Vagina (tissue), 2 donors: ENCODE measurements at regions not wholly inside any gene's neighbourhood (a gene's known extent, or its start where the extent isn't known, plus 50 kb on each side); places are given as distances from the start of the nearest gene placed in this dataset.

ENCODE experiments used
- DNase-seq, 2 donors: peaks; one replicate each; pipeline ENCODE4 v3.0.0-alpha.2; 2017; ENCODE audit errors: extremely low spot score in 2 of 2
- H3K27ac ChIP-seq: fragments of 200-600 bp; sonication (generic); one replicate; pipeline ENCODE4 v1.5.1; 2019
- H3K27me3 ChIP-seq: fragments of 200-600 bp; sonication (generic); one replicate; pipeline ENCODE4 v1.5.1; 2019
- H3K36me3 ChIP-seq, 2 donors: fragments of 200-600 bp; sonication (generic); one replicate each; pipeline ENCODE4 v1.5.1; 2017 to 2019
- H3K4me1 ChIP-seq: fragments of 200-600 bp; sonication (generic); one replicate; pipeline ENCODE4 v1.5.1; 2019
- H3K4me3 ChIP-seq, 2 donors: fragments of 200-600 bp; sonication (generic); 1 replicate in 1 of 2; 2 replicates in 1 of 2; pipeline ENCODE4 v1.5.1; 2016 to 2019
- H3K9me3 ChIP-seq: fragments of 200-600 bp; sonication (generic); one replicate; pipeline ENCODE4 v1.5.1; 2019
- CTCF ChIP-seq, 3 experiments: fragments of 450-650 bp in 2 of 3; fragments of 200-600 bp in 1 of 3; sonication (generic) in 1 of 3; IDR thresholded peaks; one replicate each; pipeline ENCODE4 v1.5.1; 2017 to 2019; ENCODE audit warnings: antibody characterized with exemption in 3 of 3, mild to moderate bottlenecking in 2 of 3, moderate library complexity in 2 of 3
- POLR2A ChIP-seq, 2 donors: fragments of 450-650 bp; IDR thresholded peaks; one replicate each; pipeline ENCODE4 v1.6.1; 2017; ENCODE audit warnings: antibody characterized with exemption in 2 of 2, mild to moderate bottlenecking in 2 of 2, moderate library complexity in 2 of 2
- POLR2AphosphoS5 ChIP-seq, 2 donors: sonication (generic); formaldehyde crosslinking; IDR thresholded peaks; one replicate each; pipeline ENCODE4 v1.9.0; 2017; ENCODE audit warnings: antibody characterized with exemption in 2 of 2, mild to moderate bottlenecking in 2 of 2, low read depth in 1 of 2; ENCODE audit not compliant: insufficient read depth in 1 of 2
- intact Hi-C: fragments of 100-400 bp; cut with DNase I; formaldehyde crosslinking; loops from one replicate; pipeline ENCODE4 v1.15.1; 2023

GRCh38 chr2:41457026-41457425 is 590.8 kb upstream of the PKDCC start:
- H3K36me3 ChIP-seq, result no peaks in the 10 kb centered on the region
- no peaks in the 10 kb centered on the region for H3K4me1 ChIP-seq
- intact Hi-C loops, result no loop called here
- H3K27ac ChIP-seq, result no peak overlapping the region
- TF ChIP-seq CTCF (IDR thresholded peaks at IDR 0.05), result no peak
- no peak for TF ChIP-seq POLR2A (IDR thresholded peaks at IDR 0.05)
- no peak for TF ChIP-seq POLR2AphosphoS5 (IDR thresholded peaks at IDR 0.05; ENCODE audit: insufficient read depth in 1 of 2, low read depth in 1 of 2)
- no peak overlapping the region for H3K4me3 ChIP-seq
- no peaks in the 10 kb centered on the region for H3K9me3 ChIP-seq
- DNase-seq, result no peak
- no peaks in the 10 kb centered on the region for H3K27me3 ChIP-seq

GRCh38 chr2:41460661-41461060 is 587.2 kb upstream of the PKDCC start:
- Histone ChIP-seq H3K36me3 (no peaks in the 10 kb centered on the region), H3K4me3 (no peak overlapping the region), H3K4me1 (no peaks in the 10 kb centered on the region), H3K27me3 (no peaks in the 10 kb centered on the region), H3K9me3 (no peaks in the 10 kb centered on the region), H3K27ac (no peak overlapping the region)
- intact Hi-C loops, result no loop called here
- DNase-seq, result no peak
- TF ChIP-seq POLR2A (IDR thresholded peaks at IDR 0.05) (no peak), POLR2AphosphoS5 (IDR thresholded peaks at IDR 0.05; ENCODE audit: insufficient read depth in 1 of 2, low read depth in 1 of 2) (no peak), CTCF (IDR thresholded peaks at IDR 0.05) (no peak)

- Histone ChIP-seq H3K4me3 (no peak overlapping the region), H3K27ac (no peak overlapping the region), H3K9me3 (no peaks in the 10 kb centered on the region), H3K27me3 (no peaks in the 10 kb centered on the region), H3K4me1 (no peaks in the 10 kb centered on the region), H3K36me3 (no peaks in the 10 kb centered on the region)
- no peak for DNase-seq
- TF ChIP-seq POLR2AphosphoS5 (IDR thresholded peaks at IDR 0.05; ENCODE audit: insufficient read depth in 1 of 2, low read depth in 1 of 2) (no peak), CTCF (IDR thresholded peaks at IDR 0.05) (no peak), POLR2A (IDR thresholded peaks at IDR 0.05) (no peak)
- intact Hi-C loops, result no loop called here
Observed at GRCh38 chr2:41464395-41464794, 583.4 kb upstream of the PKDCC start.

- DNase-seq, result no peak
- Histone ChIP-seq H3K4me3 (no peak overlapping the region), H3K27ac (no peak overlapping the region), H3K9me3 (no peaks in the 10 kb centered on the region), H3K36me3 (no peaks in the 10 kb centered on the region), H3K27me3 (no peaks in the 10 kb centered on the region), H3K4me1 (no peaks in the 10 kb centered on the region)
- no peak for TF ChIP-seq POLR2A (IDR thresholded peaks at IDR 0.05)
- intact Hi-C loops, result no loop called here
Observed at GRCh38 chr2:41475959-41476358, 571.9 kb upstream of the PKDCC start.

GRCh38 chr2:41482659-41483058 is 565.2 kb upstream of the PKDCC start:
- no peaks in the 10 kb centered on the region for H3K9me3 ChIP-seq
- no peak for TF ChIP-seq CTCF (IDR thresholded peaks at IDR 0.05)
- TF ChIP-seq POLR2A (IDR thresholded peaks at IDR 0.05), result no peak
- TF ChIP-seq POLR2AphosphoS5 (IDR thresholded peaks at IDR 0.05; ENCODE audit: insufficient read depth in 1 of 2, low read depth in 1 of 2), result no peak
- no peak overlapping the region for H3K27ac ChIP-seq
- H3K4me1 ChIP-seq, result no peaks in the 10 kb centered on the region
- H3K27me3 ChIP-seq, result no peaks in the 10 kb centered on the region
- intact Hi-C loops, result no loop called here
- no peak overlapping the region for H3K4me3 ChIP-seq
- DNase-seq, result no peak
- H3K36me3 ChIP-seq, result no peaks in the 10 kb centered on the region

GRCh38 chr2:41483226-41483625 is 564.6 kb upstream of the PKDCC start:
- no peak for DNase-seq
- no peak for TF ChIP-seq CTCF (IDR thresholded peaks at IDR 0.05)
- no peak for TF ChIP-seq POLR2AphosphoS5 (IDR thresholded peaks at IDR 0.05; ENCODE audit: insufficient read depth in 1 of 2, low read depth in 1 of 2)
- no peak for TF ChIP-seq POLR2A (IDR thresholded peaks at IDR 0.05)
- H3K36me3 ChIP-seq, result no peaks in the 10 kb centered on the region
- intact Hi-C loops, result no loop called here
- no peak overlapping the region for H3K4me3 ChIP-seq
- H3K9me3 ChIP-seq, result no peaks in the 10 kb centered on the region
- H3K27ac ChIP-seq, result no peak overlapping the region
- no peaks in the 10 kb centered on the region for H3K4me1 ChIP-seq
- H3K27me3 ChIP-seq, result no peaks in the 10 kb centered on the region
